Upper lobe of left lung (tissue), 6 donors: ENCODE measurements at regions not wholly inside any gene's neighbourhood (a gene's known extent, or its start where the extent isn't known, plus 50 kb on each side); places are given as distances from the start of the nearest gene placed in this dataset.

Experiments used
- ATAC-seq, 2 donors: fragments of 200-7000 bp; cut with Tn5 transposase; one replicate each; pipeline ENCODE4 v1.9.1; 2022; ENCODE audit warnings: mild to moderate bottlenecking in 2 of 2, moderate library complexity in 2 of 2; ENCODE audit not compliant: low FRiP score in 2 of 2
- DNase-seq, 2 donors: peaks; one replicate each; pipeline ENCODE4 v3.0.0-alpha.2; 2019 to 2020
- H3K27ac ChIP-seq, 4 donors: fragments of 200-600 bp; sonication (generic); one replicate each; pipeline ENCODE4 v1.5.1; 2016 to 2019
- H3K27me3 ChIP-seq, 4 donors: fragments of 200-600 bp; sonication (generic); one replicate each; pipeline ENCODE4 v1.5.1; 2017 to 2019
- H3K36me3 ChIP-seq, 4 donors: fragments of 200-600 bp; sonication (generic); one replicate each; pipeline ENCODE4 v1.5.1; 2016 to 2019
- H3K4me1 ChIP-seq, 4 donors: fragments of 200-600 bp; sonication (generic); one replicate each; pipeline ENCODE4 v1.5.1; 2018 to 2019
- H3K4me3 ChIP-seq, 4 donors: fragments of 200-600 bp; sonication (generic); one replicate each; pipeline ENCODE4 v1.5.1; 2017 to 2019; ENCODE audit warnings: mild to moderate bottlenecking in 2 of 4, moderate library complexity in 1 of 4
- H3K9me3 ChIP-seq, 4 donors: fragments of 200-600 bp; sonication (generic); one replicate each; pipeline ENCODE4 v1.5.1; 2018 to 2019
- EP300 ChIP-seq, 4 donors: sonication (generic); formaldehyde crosslinking; IDR thresholded peaks; one replicate each; pipeline ENCODE4 v1.5.1; 2017; ENCODE audit warnings: antibody characterized with exemption in 4 of 4, control low read depth in 2 of 4
- POLR2A ChIP-seq, 4 donors: fragments of 450-650 bp; IDR thresholded peaks; one replicate each; pipeline ENCODE4 v1.5.1; 2016 to 2017; ENCODE audit warnings: antibody characterized with exemption in 4 of 4, mild to moderate bottlenecking in 2 of 4
- POLR2AphosphoS5 ChIP-seq, 2 donors: sonication (generic); formaldehyde crosslinking; IDR thresholded peaks; one replicate each; pipeline ENCODE4 v1.5.1; 2017; ENCODE audit warnings: antibody characterized with exemption in 2 of 2
- WGBS, 2 donors: methylation state at CpG; one replicate each; pipeline ENCODE4 v1.1.5; 2017 to 2018; 5-methylcytosine and 5-hydroxymethylcytosine counted together
- TF ChIP-seq, protein P1 (sequence below), 6 experiments: fragments of 450-650 bp in 4 of 6; fragments of 200-600 bp in 2 of 6; sonication (generic) in 2 of 6; IDR thresholded peaks; one replicate each; pipeline ENCODE4 v1.5.1; 2016 to 2019; ENCODE audit warnings: antibody characterized with exemption in 6 of 6
- donor health status: DM: no; HTN: no; CAD: no; lungs with moderate emphysema.
- donor health status: DM: no; HTN: yes; CAD: no; lungs with severe emphysema.

- no peak for ATAC-seq
- Histone ChIP-seq H3K27ac (no peak overlapping the region), H3K27me3 (no peaks in the 10 kb centered on the region), H3K4me3 (no peak overlapping the region), H3K36me3 (no peaks in the 10 kb centered on the region), H3K4me1 (no peaks in the 10 kb centered on the region), H3K9me3 (peaks cover 0 to 12% (median 6%) of the 10 kb centered on the region in 4 donors)
- TF ChIP-seq EP300 (IDR thresholded peaks at IDR 0.05) = no peak
- TF ChIP-seq, protein P1, sequence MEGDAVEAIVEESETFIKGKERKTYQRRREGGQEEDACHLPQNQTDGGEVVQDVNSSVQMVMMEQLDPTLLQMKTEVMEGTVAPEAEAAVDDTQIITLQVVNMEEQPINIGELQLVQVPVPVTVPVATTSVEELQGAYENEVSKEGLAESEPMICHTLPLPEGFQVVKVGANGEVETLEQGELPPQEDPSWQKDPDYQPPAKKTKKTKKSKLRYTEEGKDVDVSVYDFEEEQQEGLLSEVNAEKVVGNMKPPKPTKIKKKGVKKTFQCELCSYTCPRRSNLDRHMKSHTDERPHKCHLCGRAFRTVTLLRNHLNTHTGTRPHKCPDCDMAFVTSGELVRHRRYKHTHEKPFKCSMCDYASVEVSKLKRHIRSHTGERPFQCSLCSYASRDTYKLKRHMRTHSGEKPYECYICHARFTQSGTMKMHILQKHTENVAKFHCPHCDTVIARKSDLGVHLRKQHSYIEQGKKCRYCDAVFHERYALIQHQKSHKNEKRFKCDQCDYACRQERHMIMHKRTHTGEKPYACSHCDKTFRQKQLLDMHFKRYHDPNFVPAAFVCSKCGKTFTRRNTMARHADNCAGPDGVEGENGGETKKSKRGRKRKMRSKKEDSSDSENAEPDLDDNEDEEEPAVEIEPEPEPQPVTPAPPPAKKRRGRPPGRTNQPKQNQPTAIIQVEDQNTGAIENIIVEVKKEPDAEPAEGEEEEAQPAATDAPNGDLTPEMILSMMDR (IDR thresholded peaks at IDR 0.05) = no peak
- TF ChIP-seq POLR2AphosphoS5 (IDR thresholded peaks at IDR 0.05) = no peak
- no peak for TF ChIP-seq POLR2A (IDR thresholded peaks at IDR 0.05)
- DNase-seq = no peak
- 91 to 93% methylated on average over 2 of the region's 2 CpGs for WGBS, 2 donors
These were observed 82.9 kb upstream of the DSCAM start for GRCh38 chr21:40929833-40930232.

GRCh38 chr21:40931197-40931596 is 84.2 kb upstream of the DSCAM start:
- Histone ChIP-seq H3K27me3 (no peaks in the 10 kb centered on the region), H3K9me3 (peaks cover 0 to 12% (median 6%) of the 10 kb centered on the region in 4 donors), H3K36me3 (no peaks in the 10 kb centered on the region), H3K4me1 (no peaks in the 10 kb centered on the region), H3K4me3 (no peak overlapping the region), H3K27ac (no peak overlapping the region)
- ATAC-seq = no peak
- WGBS, 2 donors = 48 to 68% methylated on average over 3 of the region's 3 CpGs
- DNase-seq = no peak
- no peak for TF ChIP-seq POLR2AphosphoS5 (IDR thresholded peaks at IDR 0.05)
- TF ChIP-seq POLR2A (IDR thresholded peaks at IDR 0.05) = no peak
- TF ChIP-seq, protein P1 (IDR thresholded peaks at IDR 0.05) = no peak
- TF ChIP-seq EP300 (IDR thresholded peaks at IDR 0.05) = no peak

DNA sequence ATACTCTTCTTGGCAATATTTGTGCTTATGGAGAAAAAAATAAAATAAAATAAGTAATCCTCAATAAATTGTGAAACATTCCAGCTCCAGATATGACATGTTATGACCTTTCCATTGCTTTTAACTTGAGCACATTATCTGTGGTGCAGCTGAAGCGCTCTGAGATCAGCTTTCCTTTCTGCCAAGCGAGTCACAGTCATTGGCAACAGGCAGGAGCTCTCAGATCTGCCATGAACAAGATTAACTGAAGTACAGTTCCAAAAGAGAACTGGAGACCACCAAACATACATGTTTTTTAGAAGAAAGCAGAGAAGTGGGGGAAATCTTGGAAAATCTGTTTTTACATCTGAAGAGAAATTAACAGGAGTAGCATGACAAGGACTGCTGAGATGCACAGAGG is 89.2 kb upstream of the DSCAM start:
- Histone ChIP-seq H3K9me3 (no peaks in the 10 kb centered on the region), H3K27me3 (no peaks in the 10 kb centered on the region), H3K36me3 (no peaks in the 10 kb centered on the region), H3K27ac (no peak overlapping the region), H3K4me1 (no peaks in the 10 kb centered on the region), H3K4me3 (no peak overlapping the region)
- ATAC-seq (peak in 1 of 2 donors; percentile 36), DNase-seq (no peak)
- 75 to 80% methylated on average over 2 of the region's 2 CpGs for WGBS, 2 donors
- TF ChIP-seq, protein P1 (IDR thresholded peaks at IDR 0.05) = no peak
- TF ChIP-seq EP300 (IDR thresholded peaks at IDR 0.05) (no peak), POLR2AphosphoS5 (IDR thresholded peaks at IDR 0.05) (no peak), POLR2A (IDR thresholded peaks at IDR 0.05) (no peak)

- Histone ChIP-seq H3K27ac (no peak overlapping the region), H3K4me1 (no peaks in the 10 kb centered on the region), H3K9me3 (no peaks in the 10 kb centered on the region), H3K36me3 (no peaks in the 10 kb centered on the region), H3K27me3 (no peaks in the 10 kb centered on the region), H3K4me3 (no peak overlapping the region)
- peak in 1 of 2 donors; percentile 58 for ATAC-seq
- WGBS, 2 donors = 91 to 94% methylated on average over 10 of the region's 10 CpGs
- peak in 1 of 2 donors; percentile 1 for DNase-seq
- TF ChIP-seq POLR2A (IDR thresholded peaks at IDR 0.05) = no peak
- no peak for TF ChIP-seq EP300 (IDR thresholded peaks at IDR 0.05)
- TF ChIP-seq, protein P1 (IDR thresholded peaks at IDR 0.05) = no peak
- no peak for TF ChIP-seq POLR2AphosphoS5 (IDR thresholded peaks at IDR 0.05)
These were observed 89.9 kb upstream of the DSCAM start for GRCh38 chr21:40936771-40937261.

DNA sequence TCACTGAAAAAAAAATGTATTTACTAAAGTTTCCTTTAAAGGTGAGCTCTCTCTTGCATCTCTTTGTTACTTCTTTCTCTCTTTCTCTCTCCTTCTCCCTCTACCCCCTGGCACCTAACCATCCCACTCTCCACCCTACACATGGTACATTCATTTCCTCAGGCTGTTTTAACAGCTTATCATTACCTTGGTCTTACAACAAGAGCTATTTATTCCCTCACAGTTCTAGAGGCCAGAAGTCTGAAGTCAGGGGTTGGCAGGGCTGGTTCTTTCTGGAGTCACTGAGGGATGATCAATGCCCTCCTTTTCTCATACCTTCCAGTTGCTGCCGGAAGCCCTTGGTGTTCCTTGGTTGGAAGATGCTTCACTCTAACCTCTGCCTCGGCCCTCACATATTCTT is 91.1 kb upstream of the DSCAM start:
- Histone ChIP-seq H3K36me3 (no peaks in the 10 kb centered on the region), H3K4me1 (no peaks in the 10 kb centered on the region), H3K4me3 (no peak overlapping the region), H3K9me3 (no peaks in the 10 kb centered on the region), H3K27me3 (no peaks in the 10 kb centered on the region), H3K27ac (no peak overlapping the region)
- DNase-seq = no peak
- TF ChIP-seq, protein P1 (IDR thresholded peaks at IDR 0.05) = no peak
- TF ChIP-seq EP300 (IDR thresholded peaks at IDR 0.05) (no peak), POLR2AphosphoS5 (IDR thresholded peaks at IDR 0.05) (no peak), POLR2A (IDR thresholded peaks at IDR 0.05) (no peak)
- 82 to 92% methylated on average over 2 of the region's 2 CpGs for WGBS, 2 donors
- ATAC-seq = no peak
